GM12878 (cell line): ENCODE measurements at regions not wholly inside any gene's neighbourhood (a gene's known extent, or its start where the extent isn't known, plus 50 kb on each side); places are given as distances from the start of the nearest gene placed in this dataset.

Experiments used
- POLR2A ChIP-seq: IDR thresholded peaks from 2 replicates; pipeline ENCODE4 v1.6.1; 2011; ENCODE audit warnings: low read depth, mild to moderate bottlenecking, low read length
- SMAD1 ChIP-seq: fragments of 450-650 bp; IDR thresholded peaks from 2 replicates; pipeline ENCODE4 v1.6.1; 2018; ENCODE audit warnings: mild to moderate bottlenecking, low read depth; ENCODE audit not compliant: partially characterized antibody

GRCh38 chr11:70732023-70732880 is 333.9 kb downstream of the CTTN start:
- no peak for TF ChIP-seq POLR2A
- no peak for TF ChIP-seq SMAD1
